Keratinocyte (primary cell): ENCODE measurements at regions not wholly inside any gene's neighbourhood (a gene's known extent, or its start where the extent isn't known, plus 50 kb on each side); places are given as distances from the start of the nearest gene placed in this dataset.

ENCODE experiments used
- DNase-seq: peaks from one replicate; pipeline ENCODE4 v3.0.0-alpha.2; 2011; ENCODE audit warnings: low read depth, missing footprints, low spot score
- FAIRE-seq: peaks from 2 replicates; lab custom pipeline; 2011; peaks lifted over from hg19 to GRCh38; lab: Jason Lieb, UNC
- H2AFZ ChIP-seq: 2 replicates; pipeline ENCODE4 v1.6.0; 2012; ENCODE audit warnings: low read length, control low read depth, inconsistent platforms; ENCODE audit not compliant: control insufficient read depth
- H3K27ac ChIP-seq: 2 replicates; pipeline ENCODE4 v1.5.1; 2011; ENCODE audit warnings: low read length; ENCODE audit not compliant: control insufficient read depth, insufficient read depth
- H3K27me3 ChIP-seq: 3 replicates; pipeline ENCODE4 v1.6.0; 2011; ENCODE audit warnings: low read length; ENCODE audit not compliant: control insufficient read depth, insufficient read depth; ENCODE audit errors: extremely low read depth
- H3K36me3 ChIP-seq, 2 experiments: 2 replicates in 1 of 2; 3 replicates in 1 of 2; pipeline ENCODE4 v1.5.1; 2011; ENCODE audit warnings: low read length in 2 of 2, mild to moderate bottlenecking in 1 of 2; ENCODE audit not compliant: control insufficient read depth in 2 of 2, insufficient read depth in 2 of 2; ENCODE audit errors: extremely low read depth in 1 of 2
- H3K4me1 ChIP-seq: 3 replicates; pipeline ENCODE4 v1.5.1; 2011; ENCODE audit warnings: low read length; ENCODE audit not compliant: control insufficient read depth, insufficient read depth; ENCODE audit errors: extremely low read depth
- H3K4me2 ChIP-seq: 3 replicates; pipeline ENCODE4 v1.6.0; 2011; ENCODE audit warnings: low read depth, low read length; ENCODE audit not compliant: control insufficient read depth, insufficient read depth; ENCODE audit errors: extremely low read depth
- H3K4me3 ChIP-seq, 3 experiments: fragments of 200-600 bp in 1 of 3; sonication (generic) in 1 of 3; 2 replicates in 2 of 3; 3 replicates in 1 of 3; pipeline ENCODE4 v1.5.1; 2011 to 2016; ENCODE audit warnings: low read length in 3 of 3, mild to moderate bottlenecking in 3 of 3, control low read depth in 2 of 3, inconsistent platforms in 1 of 3, low read depth in 1 of 3, mixed read lengths in 1 of 3, mixed run types in 1 of 3, moderate library complexity in 1 of 3; ENCODE audit not compliant: control insufficient read depth in 2 of 3, insufficient read depth in 2 of 3; ENCODE audit errors: extremely low read depth in 1 of 3
- H3K79me2 ChIP-seq: 2 replicates; pipeline ENCODE4 v1.6.0; 2012; ENCODE audit warnings: low read length; ENCODE audit not compliant: control insufficient read depth, insufficient read depth
- H3K9ac ChIP-seq: 3 replicates; pipeline ENCODE4 v1.6.0; 2011; ENCODE audit warnings: low read length; ENCODE audit not compliant: control insufficient read depth, insufficient read depth; ENCODE audit errors: extremely low read depth
- H3K9me1 ChIP-seq: 3 replicates; pipeline ENCODE4 v1.6.0; 2011; ENCODE audit warnings: low read length; ENCODE audit not compliant: control insufficient read depth, insufficient read depth; ENCODE audit errors: extremely low read depth
- H3K9me3 ChIP-seq: 2 replicates; pipeline ENCODE4 v1.5.1; 2012; ENCODE audit warnings: low read depth, low read length; ENCODE audit not compliant: control insufficient read depth
- H4K20me1 ChIP-seq: 3 replicates; pipeline ENCODE4 v1.6.0; 2011; ENCODE audit warnings: low read length; ENCODE audit not compliant: control insufficient read depth, insufficient read depth; ENCODE audit errors: extremely low read depth
- EZH2 ChIP-seq: IDR thresholded peaks from one replicate; pipeline ENCODE4 v1.6.1; 2012; ENCODE audit warnings: inconsistent platforms, mild to moderate bottlenecking, low read length, moderate library complexity
- dilution Hi-C: fragments of 300-500 bp; cut with MboI; formaldehyde crosslinking; loops from one replicate; pipeline ENCODE4 v1.7.0; 2020; ENCODE audit warnings: low sequenced_read_pairs; ENCODE audit not compliant: extremely low pct_ligation_motif_present
- TF ChIP-seq, protein P1 (sequence below), 3 experiments: IDR thresholded peaks in 1 of 3; conservative IDR thresholded peaks in 1 of 3; optimal IDR thresholded peaks in 1 of 3; 2 replicates in 2 of 3; 3 replicates in 1 of 3; pipeline versions ENCODE3 to v1.5.1; 2011; ENCODE audit warnings: low read length in 3 of 3, mild to moderate bottlenecking in 3 of 3, moderate library complexity in 2 of 3, control low read depth in 1 of 3, inconsistent platforms in 1 of 3; ENCODE audit not compliant: insufficient read depth in 2 of 3; ENCODE audit errors: extremely low read depth in 1 of 3

GRCh38 chr2:220076734-220077133 lies 449.3 kb downstream of the SLC4A3 start:
- H3K27me3 ChIP-seq, result no peaks in the 10 kb centered on the region
- H3K27ac ChIP-seq, result no peak overlapping the region
- H2AFZ ChIP-seq, result no peak overlapping the region
- H3K9me3 ChIP-seq, result no peaks in the 10 kb centered on the region
- H3K79me2 ChIP-seq, result no peaks in the 10 kb centered on the region
- FAIRE-seq (no peak), DNase-seq (no peak)
- H3K4me3 ChIP-seq, result no peak overlapping the region
- H3K36me3 ChIP-seq, result no peaks in the 10 kb centered on the region
- H3K9ac ChIP-seq, result no peak overlapping the region
- H3K4me2 ChIP-seq, result no peak overlapping the region
- no peaks in the 10 kb centered on the region for H3K4me1 ChIP-seq
- no peaks in the 10 kb centered on the region for H4K20me1 ChIP-seq
- TF ChIP-seq, protein P1, sequence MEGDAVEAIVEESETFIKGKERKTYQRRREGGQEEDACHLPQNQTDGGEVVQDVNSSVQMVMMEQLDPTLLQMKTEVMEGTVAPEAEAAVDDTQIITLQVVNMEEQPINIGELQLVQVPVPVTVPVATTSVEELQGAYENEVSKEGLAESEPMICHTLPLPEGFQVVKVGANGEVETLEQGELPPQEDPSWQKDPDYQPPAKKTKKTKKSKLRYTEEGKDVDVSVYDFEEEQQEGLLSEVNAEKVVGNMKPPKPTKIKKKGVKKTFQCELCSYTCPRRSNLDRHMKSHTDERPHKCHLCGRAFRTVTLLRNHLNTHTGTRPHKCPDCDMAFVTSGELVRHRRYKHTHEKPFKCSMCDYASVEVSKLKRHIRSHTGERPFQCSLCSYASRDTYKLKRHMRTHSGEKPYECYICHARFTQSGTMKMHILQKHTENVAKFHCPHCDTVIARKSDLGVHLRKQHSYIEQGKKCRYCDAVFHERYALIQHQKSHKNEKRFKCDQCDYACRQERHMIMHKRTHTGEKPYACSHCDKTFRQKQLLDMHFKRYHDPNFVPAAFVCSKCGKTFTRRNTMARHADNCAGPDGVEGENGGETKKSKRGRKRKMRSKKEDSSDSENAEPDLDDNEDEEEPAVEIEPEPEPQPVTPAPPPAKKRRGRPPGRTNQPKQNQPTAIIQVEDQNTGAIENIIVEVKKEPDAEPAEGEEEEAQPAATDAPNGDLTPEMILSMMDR (optimal IDR thresholded peaks at IDR 0.05 in 1 of 3, IDR thresholded peaks at IDR 0.05 in 1 of 3, conservative IDR thresholded peaks at IDR 0.05 in 1 of 3; ENCODE audit: extremely low read depth in 1 of 3, insufficient read depth in 2 of 3, low read length in 3 of 3), result peak; percentile 6 to 53 (median 11)
- no peak for TF ChIP-seq EZH2
- H3K9me1 ChIP-seq, result no peaks in the 10 kb centered on the region
- dilution Hi-C loops, result no loop called here

DNA sequence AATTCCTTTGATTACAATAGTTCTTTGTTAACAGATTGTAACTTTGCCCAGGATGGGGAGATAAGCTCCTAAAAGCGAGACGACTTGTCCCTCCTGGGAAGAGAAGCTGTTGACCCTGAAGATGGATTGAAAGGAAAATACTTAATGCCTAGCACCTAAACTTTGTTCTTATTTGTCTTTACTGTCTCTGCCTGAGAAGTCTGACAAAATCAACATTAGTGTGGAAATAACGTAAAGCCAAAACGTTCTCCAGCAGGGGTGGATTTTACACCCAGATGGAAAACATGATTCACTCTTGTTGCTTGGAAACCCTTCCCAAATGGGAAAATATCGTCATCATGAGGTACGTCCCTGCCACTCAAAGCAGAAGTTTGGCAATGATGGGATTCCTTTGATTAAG lies 450.1 kb downstream of the SLC4A3 start:
- dilution Hi-C loops, result no loop called here

More for the DNA sequence above, 450.1 kb downstream of the SLC4A3 start:
- Histone ChIP-seq H3K9me1 (no peaks in the 10 kb centered on the region), H3K9me3 (no peaks in the 10 kb centered on the region), H3K27me3 (no peaks in the 10 kb centered on the region), H3K79me2 (no peaks in the 10 kb centered on the region), H3K4me2 (no peak overlapping the region), H2AFZ (no peak overlapping the region), H3K4me1 (no peaks in the 10 kb centered on the region), H4K20me1 (no peaks in the 10 kb centered on the region), H3K4me3 (no peak overlapping the region), H3K27ac (no peak overlapping the region), H3K9ac (no peak overlapping the region), H3K36me3 (no peaks in the 10 kb centered on the region)
- FAIRE-seq, result no peak
- TF ChIP-seq, protein P1 (optimal IDR thresholded peaks at IDR 0.05 in 1 of 3, IDR thresholded peaks at IDR 0.05 in 1 of 3, conservative IDR thresholded peaks at IDR 0.05 in 1 of 3; ENCODE audit: extremely low read depth in 1 of 3, insufficient read depth in 2 of 3, low read length in 3 of 3), result no peak
- TF ChIP-seq EZH2, result no peak
- no peak for DNase-seq
